Ascending aorta (tissue), 2 donors: ENCODE measurements at regions not wholly inside any gene's neighbourhood (a gene's known extent, or its start where the extent isn't known, plus 50 kb on each side); places are given as distances from the start of the nearest gene placed in this dataset.

Experiments
- DNase-seq, 2 donors: peaks; one replicate each; pipeline ENCODE4 v3.0.0-alpha.2; 2019; ENCODE audit warnings: low spot score in 2 of 2
- H3K27ac ChIP-seq, 2 donors: fragments of 200-600 bp; sonication (generic); one replicate each; pipeline ENCODE4 v1.5.1; 2016 to 2017; ENCODE audit warnings: mild to moderate bottlenecking in 1 of 2
- H3K27me3 ChIP-seq: fragments of 200-600 bp; sonication (generic); one replicate; pipeline ENCODE4 v1.5.1; 2017
- H3K36me3 ChIP-seq, 2 donors: fragments of 200-600 bp; sonication (generic); one replicate each; pipeline ENCODE4 v1.5.1; 2016
- H3K4me1 ChIP-seq, 2 donors: fragments of 200-600 bp; sonication (generic); one replicate each; pipeline ENCODE4 v1.5.1; 2016 to 2017; ENCODE audit warnings: mild to moderate bottlenecking in 1 of 2
- H3K4me3 ChIP-seq, 2 donors: fragments of 200-600 bp; sonication (generic); one replicate each; pipeline ENCODE4 v1.5.1; 2016 to 2017; ENCODE audit warnings: mild to moderate bottlenecking in 1 of 2
- H3K9me3 ChIP-seq, 2 donors: fragments of 200-600 bp; sonication (generic); one replicate each; pipeline ENCODE4 v1.5.1; 2016
- intact Hi-C: fragments of 100-400 bp; cut with DNase I; formaldehyde crosslinking; loops from one replicate; pipeline ENCODE4 v1.15.1; 2023
- TF ChIP-seq, protein P1 (sequence below), 3 experiments: fragments of 200-600 bp in 2 of 3; fragments of 450-650 bp in 1 of 3; sonication (generic) in 2 of 3; IDR thresholded peaks; one replicate each; pipeline ENCODE4 v1.5.1; 2016 to 2019; ENCODE audit warnings: antibody characterized with exemption in 3 of 3, mild to moderate bottlenecking in 1 of 3, moderate library complexity in 1 of 3

DNA sequence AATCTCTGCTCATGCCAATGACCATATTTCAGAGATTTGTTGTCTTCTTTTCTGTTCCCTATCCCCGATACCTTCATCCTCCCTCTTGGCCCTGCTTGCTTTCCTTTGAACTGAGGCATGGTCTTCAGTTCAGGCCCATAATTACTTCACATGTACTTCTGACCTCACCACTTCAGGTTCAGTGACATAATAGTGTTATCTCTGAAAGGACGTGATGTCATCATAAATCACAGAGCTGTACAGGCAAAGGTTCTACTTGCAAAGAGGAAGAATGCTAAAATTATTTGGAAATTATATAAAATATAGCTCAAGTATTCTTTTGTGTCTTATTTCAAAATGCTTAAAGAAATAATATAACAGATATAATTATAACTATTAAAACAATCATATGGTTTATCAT, 230.3 kb upstream of the ESRRG start:
- intact Hi-C loops, result no loop called here
- no peaks in the 10 kb centered on the region for H3K9me3 ChIP-seq
- no peak overlapping the region for H3K27ac ChIP-seq
- no peaks in the 10 kb centered on the region for H3K4me1 ChIP-seq
- H3K36me3 ChIP-seq, result no peaks in the 10 kb centered on the region
- TF ChIP-seq, protein P1, sequence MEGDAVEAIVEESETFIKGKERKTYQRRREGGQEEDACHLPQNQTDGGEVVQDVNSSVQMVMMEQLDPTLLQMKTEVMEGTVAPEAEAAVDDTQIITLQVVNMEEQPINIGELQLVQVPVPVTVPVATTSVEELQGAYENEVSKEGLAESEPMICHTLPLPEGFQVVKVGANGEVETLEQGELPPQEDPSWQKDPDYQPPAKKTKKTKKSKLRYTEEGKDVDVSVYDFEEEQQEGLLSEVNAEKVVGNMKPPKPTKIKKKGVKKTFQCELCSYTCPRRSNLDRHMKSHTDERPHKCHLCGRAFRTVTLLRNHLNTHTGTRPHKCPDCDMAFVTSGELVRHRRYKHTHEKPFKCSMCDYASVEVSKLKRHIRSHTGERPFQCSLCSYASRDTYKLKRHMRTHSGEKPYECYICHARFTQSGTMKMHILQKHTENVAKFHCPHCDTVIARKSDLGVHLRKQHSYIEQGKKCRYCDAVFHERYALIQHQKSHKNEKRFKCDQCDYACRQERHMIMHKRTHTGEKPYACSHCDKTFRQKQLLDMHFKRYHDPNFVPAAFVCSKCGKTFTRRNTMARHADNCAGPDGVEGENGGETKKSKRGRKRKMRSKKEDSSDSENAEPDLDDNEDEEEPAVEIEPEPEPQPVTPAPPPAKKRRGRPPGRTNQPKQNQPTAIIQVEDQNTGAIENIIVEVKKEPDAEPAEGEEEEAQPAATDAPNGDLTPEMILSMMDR (IDR thresholded peaks at IDR 0.05), result no peak
- H3K4me3 ChIP-seq, result no peak overlapping the region
- H3K27me3 ChIP-seq, result no peaks in the 10 kb centered on the region
- no peak for DNase-seq

- intact Hi-C loops, result no loop called here
- TF ChIP-seq, protein P1 (IDR thresholded peaks at IDR 0.05), result no peak
- Histone ChIP-seq H3K27ac (no peak overlapping the region), H3K27me3 (no peaks in the 10 kb centered on the region), H3K36me3 (no peaks in the 10 kb centered on the region), H3K4me1 (no peaks in the 10 kb centered on the region), H3K9me3 (no peaks in the 10 kb centered on the region), H3K4me3 (no peak overlapping the region)
- no peak for DNase-seq
Measured at GRCh38 chr1:216952864-216953263, 229.6 kb upstream of the ESRRG start.

- Histone ChIP-seq H3K36me3 (no peaks in the 10 kb centered on the region), H3K9me3 (no peaks in the 10 kb centered on the region), H3K27ac (no peak overlapping the region), H3K4me1 (no peaks in the 10 kb centered on the region), H3K4me3 (no peak overlapping the region), H3K27me3 (no peaks in the 10 kb centered on the region)
- no peak for DNase-seq
- intact Hi-C loops, result no loop called here
- TF ChIP-seq, protein P1 (IDR thresholded peaks at IDR 0.05), result no peak
Measured at GRCh38 chr1:216945538-216946080, 222.4 kb upstream of the ESRRG start.

- no peaks in the 10 kb centered on the region for H3K27me3 ChIP-seq
- TF ChIP-seq, protein P1 (IDR thresholded peaks at IDR 0.05), result no peak
- H3K27ac ChIP-seq, result no peak overlapping the region
- H3K9me3 ChIP-seq, result no peaks in the 10 kb centered on the region
- H3K4me3 ChIP-seq, result no peak overlapping the region
- H3K36me3 ChIP-seq, result no peaks in the 10 kb centered on the region
- intact Hi-C loops, result no loop called here
- H3K4me1 ChIP-seq, result no peaks in the 10 kb centered on the region
- DNase-seq, result no peak
Measured at GRCh38 chr1:216944864-216945510, 221.8 kb upstream of the ESRRG start.

DNA sequence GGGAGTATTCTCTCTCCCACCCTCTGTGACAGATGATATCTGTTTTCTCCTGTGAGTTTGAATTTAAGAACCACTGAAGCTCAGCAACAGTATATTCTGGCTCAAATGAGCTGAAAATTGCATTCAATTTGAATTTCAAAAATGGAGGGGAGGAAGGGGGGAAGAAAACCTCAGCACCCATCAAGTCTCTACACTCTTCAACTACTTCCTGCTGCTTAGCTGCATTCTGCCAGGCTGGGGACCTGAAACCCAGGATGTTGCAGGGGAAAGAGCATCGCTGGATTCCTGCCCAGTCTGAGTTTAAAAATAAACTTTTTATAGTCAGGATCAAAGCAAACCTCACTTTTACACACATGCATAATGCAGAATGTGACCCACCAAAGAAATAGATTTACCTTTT, 214.3 kb upstream of the ESRRG start:
- Histone ChIP-seq H3K27ac (no peak overlapping the region), H3K36me3 (no peaks in the 10 kb centered on the region), H3K9me3 (no peaks in the 10 kb centered on the region), H3K4me3 (no peak overlapping the region), H3K27me3 (no peaks in the 10 kb centered on the region), H3K4me1 (no peaks in the 10 kb centered on the region)
- TF ChIP-seq, protein P1 (IDR thresholded peaks at IDR 0.05), result no peak
- intact Hi-C loops, result no loop called here
- DNase-seq, result no peak
